ENCODE measurements at regions not wholly inside any gene's neighbourhood (a gene's known extent, or its start where the extent isn't known, plus 50 kb on each side); places are given as distances from the start of the nearest gene placed in this dataset.

GRCh38 chr7:66296-66695, 126.1 kb upstream of the FAM20C start:
- Histone ChIP-seq H3K4me2 (no peak overlapping the region), H3K27me3 (ENCODE audit: insufficient read depth) (no peaks in the 10 kb centered on the region), H3K79me2 (ENCODE audit: insufficient read depth) (no peaks in the 10 kb centered on the region), H3K9me2 (no peaks in the 10 kb centered on the region), H3K27ac (ENCODE audit: low read depth in 2 of 2, low read length in 1 of 2) (no peak overlapping the region), H3K4me1 (ENCODE audit: control insufficient read depth in 1 of 2, insufficient read depth in 2 of 2, low read depth in 1 of 2, low read length in 1 of 2) (peaks cover 0 to 9% of the 10 kb centered on the region in 2 experiments; a peak in 1 of 4 replicates), H3F3A (replicated peaks; ENCODE audit: insufficient read depth) (no peaks in the 10 kb centered on the region), H2AFZ (ENCODE audit: low read depth) (no peak overlapping the region), H4K20me1 (ENCODE audit: insufficient read depth) (no peaks in the 10 kb centered on the region), H3K36me3 (replicated peaks in 1 of 2; ENCODE audit: control insufficient read depth in 1 of 2, insufficient read depth in 2 of 2, low read length in 1 of 2) (no peaks in the 10 kb centered on the region), H3K9me3 (no peaks in the 10 kb centered on the region), H3K4me3 (ENCODE audit: low read depth in 2 of 2, low read length in 1 of 2) (no peak overlapping the region), H3K9ac (no peak overlapping the region)
- ChIA-PET CTCF (interaction anchor here (1.4 to 1.6 kb wide), 2 partner anchors 201 to 204 kb away, joined by 3 to 7 read pairs; no protein-coding TSS in a partner anchor), POLR2A (no interaction called here)
- TF ChIP-seq ELF1 (IDR thresholded peaks at IDR 0.05) (no peak), TEAD4 (IDR thresholded peaks at IDR 0.05; ENCODE audit: borderline replicate concordance, insufficient read depth) (no peak), NFIC (IDR thresholded peaks at IDR 0.05; ENCODE audit: borderline replicate concordance) (no peak), SMC3 (IDR thresholded peaks at IDR 0.05; ENCODE audit: low read depth, low read length) (no peak), EP300 (IDR thresholded peaks at IDR 0.05; ENCODE audit: borderline replicate concordance in 1 of 2, low read depth in 1 of 2, low read length in 1 of 2) (no peak), YY1 (IDR thresholded peaks at IDR 0.05; ENCODE audit: low read depth) (no peak), NRF1 (IDR thresholded peaks at IDR 0.05; ENCODE audit: low read depth, low read length) (no peak), RXRA (IDR thresholded peaks at IDR 0.05; ENCODE audit: borderline replicate concordance, low read depth) (no peak), USF1 (IDR thresholded peaks at IDR 0.05; ENCODE audit: borderline replicate concordance, low read depth) (no peak), IRF3 (IDR thresholded peaks at IDR 0.05; ENCODE audit: low read depth, low read length) (no peak), TCF12 (IDR thresholded peaks at IDR 0.05) (no peak), RAD21 (IDR thresholded peaks at IDR 0.05; ENCODE audit: low read length) (no peak), RFX5 (IDR thresholded peaks at IDR 0.05; ENCODE audit: low read length) (no peak), PBX3 (IDR thresholded peaks at IDR 0.05) (no peak), TAF1 (IDR thresholded peaks at IDR 0.05; ENCODE audit: borderline replicate concordance, low read depth, low read length) (no peak), FOXJ3 (CRISPR knock-in tag; IDR thresholded peaks at IDR 0.05) (no peak), MEF2A (IDR thresholded peaks at IDR 0.05; ENCODE audit: borderline replicate concordance, low read depth) (no peak)
- TF ChIP-seq, protein P1, sequence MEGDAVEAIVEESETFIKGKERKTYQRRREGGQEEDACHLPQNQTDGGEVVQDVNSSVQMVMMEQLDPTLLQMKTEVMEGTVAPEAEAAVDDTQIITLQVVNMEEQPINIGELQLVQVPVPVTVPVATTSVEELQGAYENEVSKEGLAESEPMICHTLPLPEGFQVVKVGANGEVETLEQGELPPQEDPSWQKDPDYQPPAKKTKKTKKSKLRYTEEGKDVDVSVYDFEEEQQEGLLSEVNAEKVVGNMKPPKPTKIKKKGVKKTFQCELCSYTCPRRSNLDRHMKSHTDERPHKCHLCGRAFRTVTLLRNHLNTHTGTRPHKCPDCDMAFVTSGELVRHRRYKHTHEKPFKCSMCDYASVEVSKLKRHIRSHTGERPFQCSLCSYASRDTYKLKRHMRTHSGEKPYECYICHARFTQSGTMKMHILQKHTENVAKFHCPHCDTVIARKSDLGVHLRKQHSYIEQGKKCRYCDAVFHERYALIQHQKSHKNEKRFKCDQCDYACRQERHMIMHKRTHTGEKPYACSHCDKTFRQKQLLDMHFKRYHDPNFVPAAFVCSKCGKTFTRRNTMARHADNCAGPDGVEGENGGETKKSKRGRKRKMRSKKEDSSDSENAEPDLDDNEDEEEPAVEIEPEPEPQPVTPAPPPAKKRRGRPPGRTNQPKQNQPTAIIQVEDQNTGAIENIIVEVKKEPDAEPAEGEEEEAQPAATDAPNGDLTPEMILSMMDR (IDR thresholded peaks at IDR 0.05): no peak
- no peak for DNase-seq
- WGBS (ENCODE audit: low lambda C conversion rate): 77% methylated on average over 12 of the region's 12 CpGs
